ENCODE measurements at regions not wholly inside any gene's neighbourhood (a gene's known extent, or its start where the extent isn't known, plus 50 kb on each side); places are given as distances from the start of the nearest gene placed in this dataset.
"Not testable (repeated sequence)": the region's sequence is repeated elsewhere in the genome, so short reads cannot be mapped to it uniquely, and the experiment has no call there.

GRCh38 chr1:117740496-117740895 is 134.6 kb downstream of the TENT5C start:
- DNase-seq, result no peak
- intact Hi-C loops (cut with DNase I), result no loop called here

GRCh38 chr1:117746565-117746964 is 140.7 kb downstream of the TENT5C start:
- DNase-seq; intact Hi-C loops (cut with DNase I): not testable (repeated sequence)

- DNase-seq, result no peak
- intact Hi-C loops (cut with DNase I), result no loop called here
Measured at GRCh38 chr1:117747605-117748004, 141.8 kb downstream of the TENT5C start.

- intact Hi-C loops (cut with DNase I), result loop anchor here (10.0 kb wide), 2 partner anchors 217 to 687 kb away; partner anchors contain the start of gene TTF2
Measured at GRCh38 chr1:117751321-117751720, 145.5 kb downstream of the TENT5C start.

GRCh38 chr1:117752661-117753060 is 146.8 kb downstream of the TENT5C start:
- no peak for DNase-seq
- intact Hi-C loops (cut with DNase I), result loop anchor here (10.0 kb wide), 2 partner anchors 218 to 688 kb away; partner anchors contain the start of gene TTF2

More at GRCh38 chr1:117751321-117751720, 145.5 kb downstream of the TENT5C start:
- no peak for DNase-seq

- DNase-seq, result no peak
- intact Hi-C loops (cut with DNase I), result loop anchor here (10.0 kb wide), 2 partner anchors 218 to 688 kb away; partner anchors contain the start of gene TTF2
Measured at GRCh38 chr1:117753232-117753631, 147.4 kb downstream of the TENT5C start.

GRCh38 chr1:117753652-117754051 is 147.8 kb downstream of the TENT5C start:
- no peak for DNase-seq
- intact Hi-C loops (cut with DNase I), result loop anchor here (10.0 kb wide), 2 partner anchors 219 to 689 kb away; partner anchors contain the start of gene TTF2

- peak; percentile 9 to 86 (median 60) for DNase-seq
- intact Hi-C loops (cut with DNase I), result loop anchor here (10.0 kb wide), 2 partner anchors 220 to 690 kb away; partner anchors contain the start of gene TTF2
Measured at GRCh38 chr1:117754061-117754969, 148.5 kb downstream of the TENT5C start.

- DNase-seq, result no peak
- intact Hi-C loops (cut with DNase I), result loop anchor here (10.0 kb wide), 2 partner anchors 223 to 693 kb away; partner anchors contain the start of gene TTF2
Measured at GRCh38 chr1:117757668-117758067, 151.8 kb downstream of the TENT5C start.

- intact Hi-C loops (cut with DNase I), result loop anchor here (10.0 kb wide), 2 partner anchors 224 to 694 kb away; partner anchors contain the start of gene TTF2
- DNase-seq, result peak; percentile 36 to 89 (median 75)
Measured at GRCh38 chr1:117758444-117759316, 152.8 kb downstream of the TENT5C start.

GRCh38 chr1:117759535-117759934 is 153.7 kb downstream of the TENT5C start:
- intact Hi-C loops (cut with DNase I), result loop anchor here (10.0 kb wide), 2 partner anchors 225 to 695 kb away; partner anchors contain the start of gene TTF2
- no peak for DNase-seq

GRCh38 chr1:117760069-117760468 is 154.2 kb downstream of the TENT5C start:
- no peak for DNase-seq
- intact Hi-C loops (cut with DNase I), result no loop called here

GRCh38 chr1:117760485-117760884 is 154.6 kb downstream of the TENT5C start:
- DNase-seq, result no peak
- intact Hi-C loops (cut with DNase I), result no loop called here

GRCh38 chr1:117767756-117768155 is 161.7 kb downstream of the GDAP2 start:
- intact Hi-C loops (cut with DNase I); DNase-seq: not testable (repeated sequence)

- no peak for DNase-seq
- intact Hi-C loops (cut with DNase I), result no loop called here
Measured at GRCh38 chr1:117770981-117771531, 158.4 kb downstream of the GDAP2 start.

- intact Hi-C loops (cut with DNase I), result no loop called here
- no peak for DNase-seq
Measured at GRCh38 chr1:117779364-117779763, 150.1 kb downstream of the GDAP2 start.

GRCh38 chr1:117780687-117781475 is 148.5 kb downstream of the GDAP2 start:
- DNase-seq, result no peak
- intact Hi-C loops (cut with DNase I), result no loop called here

GRCh38 chr1:117782056-117782455 is 147.4 kb downstream of the GDAP2 start:
- DNase-seq, result no peak
- intact Hi-C loops (cut with DNase I), result no loop called here

Measured in head of caudate nucleus (tissue), 42 donors.